Muscle layer of colon (tissue), 2 donors: ENCODE measurements at regions not wholly inside any gene's neighbourhood (a gene's known extent, or its start where the extent isn't known, plus 50 kb on each side); places are given as distances from the start of the nearest gene placed in this dataset.
"Not testable (repeated sequence)": the region's sequence is repeated elsewhere in the genome, so short reads cannot be mapped to it uniquely, and the experiment has no call there.

ENCODE experiments used
- H3K27ac ChIP-seq: one replicate; pipeline ENCODE4 v1.7.0; 2013; ENCODE audit warnings: low read depth, mild to moderate bottlenecking, low read length, moderate library complexity
- H3K27me3 ChIP-seq, 2 donors: one replicate each; pipeline ENCODE4 v1.7.0; 2013; ENCODE audit warnings: low read length in 2 of 2, mild to moderate bottlenecking in 2 of 2; ENCODE audit not compliant: insufficient read depth in 2 of 2, control insufficient read depth in 1 of 2
- H3K36me3 ChIP-seq: one replicate; pipeline ENCODE4 v1.7.0; 2013; ENCODE audit warnings: mild to moderate bottlenecking, low read length; ENCODE audit not compliant: insufficient read depth
- H3K4me1 ChIP-seq: one replicate; pipeline ENCODE4 v1.7.0; 2013; ENCODE audit warnings: mild to moderate bottlenecking, low read length; ENCODE audit not compliant: insufficient read depth
- H3K4me3 ChIP-seq, 2 donors: one replicate each; pipeline ENCODE4 v1.7.0; 2013; ENCODE audit warnings: low read length in 2 of 2, low read depth in 1 of 2, mild to moderate bottlenecking in 1 of 2, moderate library complexity in 1 of 2
- H3K9ac ChIP-seq: one replicate; pipeline ENCODE4 v1.7.0; 2013; ENCODE audit warnings: low read length
- H3K9me3 ChIP-seq: one replicate; pipeline ENCODE4 v1.7.0; 2013; ENCODE audit warnings: mild to moderate bottlenecking, low read length
- donor health status: abdominal sarcoma.
- donor health status: Adenocarcinoma of cecum.

DNA sequence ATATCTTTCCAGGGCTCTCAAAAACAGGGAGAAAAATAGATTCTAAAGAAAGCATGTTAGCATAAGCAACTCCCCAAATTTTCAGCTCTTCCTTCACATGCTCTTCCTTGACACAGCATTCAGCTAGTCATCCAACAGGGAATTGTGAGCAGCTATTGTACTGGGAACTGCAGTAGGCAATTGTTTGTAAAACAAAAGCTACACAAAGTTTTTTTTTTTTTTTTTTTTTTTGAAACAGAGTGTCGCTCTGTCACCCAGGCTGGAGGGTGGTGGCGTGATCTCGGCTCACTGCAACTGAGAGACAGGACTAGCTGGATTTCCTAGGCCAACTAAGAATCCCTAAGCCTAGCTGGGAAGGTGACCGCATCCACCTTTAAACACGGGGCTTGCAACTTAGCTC, 125.4 kb upstream of the PDE1A start:
- not testable (repeated sequence) for H3K27ac ChIP-seq, H3K9me3 ChIP-seq, H3K4me3 ChIP-seq, H3K9ac ChIP-seq, H3K4me1 ChIP-seq, H3K27me3 ChIP-seq, H3K36me3 ChIP-seq

- not testable (repeated sequence) for H3K9me3 ChIP-seq, H3K27ac ChIP-seq, H3K4me1 ChIP-seq, H3K4me3 ChIP-seq, H3K9ac ChIP-seq, H3K36me3 ChIP-seq, H3K27me3 ChIP-seq
These were observed 125.9 kb upstream of the PDE1A start for GRCh38 chr2:182552785-182553184.

DNA sequence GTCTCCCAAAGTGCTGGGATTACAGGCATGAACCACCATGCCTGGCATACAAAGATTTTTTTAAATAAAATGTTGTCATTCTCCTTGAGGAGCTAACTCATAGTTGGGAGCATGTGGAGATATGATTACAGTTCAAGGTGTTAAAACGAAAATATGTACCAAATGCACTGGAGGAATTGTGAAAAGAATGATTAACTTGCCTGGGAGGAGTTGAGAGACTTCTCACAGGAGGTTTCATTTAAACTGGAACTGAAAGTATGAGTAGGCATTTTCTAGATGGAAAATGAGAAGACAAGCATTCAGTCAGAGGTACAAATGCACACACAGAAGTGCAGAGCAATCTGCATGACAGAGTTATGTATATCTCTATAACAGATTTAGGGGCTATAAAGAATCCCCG, 126.6 kb upstream of the PDE1A start:
- no peaks in the 10 kb centered on the region for H3K9me3 ChIP-seq
- H3K4me1 ChIP-seq = no peaks in the 10 kb centered on the region
- no peak overlapping the region for H3K9ac ChIP-seq
- H3K27me3 ChIP-seq = no peaks in the 10 kb centered on the region
- H3K36me3 ChIP-seq = no peaks in the 10 kb centered on the region
- no peak overlapping the region for H3K27ac ChIP-seq
- H3K4me3 ChIP-seq = no peak overlapping the region

DNA sequence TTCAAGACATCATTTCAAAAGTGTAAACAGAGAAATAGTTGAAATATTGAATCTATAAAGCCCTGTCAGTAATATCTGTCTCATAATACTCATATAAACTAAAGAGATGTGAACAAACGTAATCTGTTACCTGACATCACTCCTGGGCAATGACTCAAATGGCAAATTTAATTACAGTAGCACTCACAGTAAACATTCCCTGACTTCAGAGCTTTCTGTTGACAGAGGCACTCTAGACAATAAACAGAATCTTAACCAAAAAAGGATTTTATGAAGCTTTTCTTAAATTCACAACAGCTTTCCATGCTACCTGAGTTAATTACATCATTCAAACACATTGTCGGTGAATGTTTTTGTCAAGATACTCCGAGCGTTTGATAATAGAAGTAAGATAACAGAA, 128.1 kb upstream of the PDE1A start:
- Histone ChIP-seq H3K9ac (no peak overlapping the region), H3K4me3 (no peak overlapping the region), H3K4me1 (no peaks in the 10 kb centered on the region), H3K27me3 (no peaks in the 10 kb centered on the region), H3K9me3 (no peaks in the 10 kb centered on the region), H3K27ac (no peak overlapping the region), H3K36me3 (no peaks in the 10 kb centered on the region)

DNA sequence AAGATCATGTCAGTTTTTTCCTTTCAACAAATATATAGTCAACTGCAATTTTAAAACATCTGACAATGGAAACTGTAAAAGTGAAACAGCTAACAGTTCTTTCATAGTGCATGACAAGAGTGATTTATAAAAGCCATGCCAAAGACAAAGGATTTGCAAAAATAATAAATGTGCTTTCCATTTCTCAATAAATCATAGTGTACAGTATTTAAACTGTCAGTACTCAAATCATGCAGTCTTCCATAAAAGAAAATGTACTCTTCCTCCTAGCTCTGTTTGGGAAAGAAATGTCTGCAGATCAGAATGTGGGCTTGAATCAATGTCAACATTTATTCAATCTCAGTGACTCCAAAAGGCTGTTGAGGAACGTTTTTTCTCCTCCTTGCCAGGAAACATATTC, 131.7 kb upstream of the PDE1A start:
- no peak overlapping the region for H3K9ac ChIP-seq
- no peak overlapping the region for H3K27ac ChIP-seq
- H3K9me3 ChIP-seq = no peaks in the 10 kb centered on the region
- H3K27me3 ChIP-seq = no peaks in the 10 kb centered on the region
- H3K4me1 ChIP-seq = no peaks in the 10 kb centered on the region
- no peaks in the 10 kb centered on the region for H3K36me3 ChIP-seq
- H3K4me3 ChIP-seq = no peak overlapping the region

DNA sequence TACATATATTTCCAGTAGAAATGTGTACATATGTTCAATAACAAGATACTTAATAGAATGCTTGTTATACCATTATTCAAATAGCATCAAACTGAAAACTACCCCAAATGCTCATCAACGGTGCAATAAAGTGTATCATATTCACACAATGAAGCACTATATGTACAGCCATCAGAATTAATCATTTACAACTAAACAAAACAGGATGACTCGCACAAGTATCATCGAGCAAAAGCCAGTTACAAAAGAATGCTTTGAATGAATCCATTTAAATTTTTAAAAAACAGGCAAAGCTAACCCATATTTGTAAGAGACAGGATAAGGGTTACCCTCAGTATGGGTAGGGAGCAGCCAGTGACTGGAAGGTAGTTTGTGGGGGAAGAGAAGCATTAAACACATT, 132.8 kb upstream of the PDE1A start:
- Histone ChIP-seq H3K4me3 (no peak overlapping the region), H3K9ac (no peak overlapping the region), H3K9me3 (no peaks in the 10 kb centered on the region), H3K4me1 (no peaks in the 10 kb centered on the region), H3K27me3 (no peaks in the 10 kb centered on the region), H3K36me3 (no peaks in the 10 kb centered on the region), H3K27ac (no peak overlapping the region)

- no peaks in the 10 kb centered on the region for H3K4me1 ChIP-seq
- H3K27me3 ChIP-seq = no peaks in the 10 kb centered on the region
- no peaks in the 10 kb centered on the region for H3K9me3 ChIP-seq
- H3K9ac ChIP-seq = no peak overlapping the region
- no peak overlapping the region for H3K4me3 ChIP-seq
- H3K27ac ChIP-seq = no peak overlapping the region
- no peaks in the 10 kb centered on the region for H3K36me3 ChIP-seq
These were observed 139.2 kb upstream of the PDE1A start for GRCh38 chr2:182565911-182566567.

- no peaks in the 10 kb centered on the region for H3K9me3 ChIP-seq
- no peak overlapping the region for H3K4me3 ChIP-seq
- H3K9ac ChIP-seq = no peak overlapping the region
- H3K4me1 ChIP-seq = no peaks in the 10 kb centered on the region
- no peak overlapping the region for H3K27ac ChIP-seq
- no peaks in the 10 kb centered on the region for H3K27me3 ChIP-seq
- H3K36me3 ChIP-seq = no peaks in the 10 kb centered on the region
These were observed 142.5 kb upstream of the DNAJC10 start for GRCh38 chr2:182573553-182573952.

DNA sequence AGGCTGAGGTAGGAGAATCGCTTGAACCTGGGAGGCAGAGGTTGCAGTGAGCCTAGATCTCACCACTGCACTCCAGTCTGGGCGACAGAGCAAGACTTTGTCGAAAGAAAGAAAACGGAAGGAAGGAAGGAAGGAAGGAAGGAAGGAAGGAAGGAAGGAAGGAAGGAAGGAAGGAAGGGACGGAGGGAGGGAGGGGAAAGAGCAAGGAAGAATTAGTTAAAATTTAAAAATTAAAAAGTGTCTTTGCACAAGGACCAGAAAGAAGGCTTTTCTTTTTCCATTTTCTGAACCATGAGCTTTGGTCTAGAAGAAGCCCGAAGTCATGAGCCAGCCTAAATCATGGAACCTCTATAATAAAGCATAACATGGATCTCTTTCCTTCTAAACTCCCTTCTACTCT, 138.2 kb upstream of the DNAJC10 start:
- Histone ChIP-seq H3K9me3 (no peaks in the 10 kb centered on the region), H3K27me3 (no peaks in the 10 kb centered on the region), H3K36me3 (no peaks in the 10 kb centered on the region), H3K9ac (no peak overlapping the region), H3K4me1 (no peaks in the 10 kb centered on the region), H3K4me3 (no peak overlapping the region), H3K27ac (no peak overlapping the region)

GRCh38 chr2:182581196-182581935, 134.7 kb upstream of the DNAJC10 start:
- H3K36me3 ChIP-seq = no peaks in the 10 kb centered on the region
- no peak overlapping the region for H3K4me3 ChIP-seq
- no peaks in the 10 kb centered on the region for H3K4me1 ChIP-seq
- no peaks in the 10 kb centered on the region for H3K9me3 ChIP-seq
- no peak overlapping the region for H3K9ac ChIP-seq
- H3K27me3 ChIP-seq = no peaks in the 10 kb centered on the region
- no peak overlapping the region for H3K27ac ChIP-seq

DNA sequence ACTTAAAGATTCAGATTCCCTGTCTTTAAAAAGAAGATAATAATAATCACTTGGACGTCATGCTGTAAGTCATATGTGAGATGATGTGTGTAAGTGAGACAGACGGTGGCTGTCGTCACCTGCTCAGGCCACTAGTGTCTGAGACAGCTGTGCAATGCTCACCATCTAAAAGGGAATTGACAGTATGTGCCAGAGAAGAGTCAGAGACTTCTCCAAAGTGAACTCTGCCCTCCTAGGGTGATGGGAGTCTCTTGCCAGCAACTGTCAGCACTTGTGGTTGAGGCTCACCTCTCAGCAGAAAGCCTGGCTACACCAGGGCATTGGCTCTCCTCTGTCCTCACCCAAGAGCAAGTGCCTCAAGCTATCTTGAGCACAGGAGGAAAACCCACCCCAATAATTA, 131.6 kb upstream of the DNAJC10 start:
- H3K9ac ChIP-seq = no peak overlapping the region
- no peaks in the 10 kb centered on the region for H3K4me1 ChIP-seq
- H3K27ac ChIP-seq = no peak overlapping the region
- H3K9me3 ChIP-seq = no peaks in the 10 kb centered on the region
- no peaks in the 10 kb centered on the region for H3K36me3 ChIP-seq
- H3K27me3 ChIP-seq = no peaks in the 10 kb centered on the region
- no peak overlapping the region for H3K4me3 ChIP-seq

GRCh38 chr2:182585001-182585400, 131.1 kb upstream of the DNAJC10 start:
- no peak overlapping the region for H3K27ac ChIP-seq
- no peak overlapping the region for H3K4me3 ChIP-seq
- H3K9me3 ChIP-seq = no peaks in the 10 kb centered on the region
- no peak overlapping the region for H3K9ac ChIP-seq
- no peaks in the 10 kb centered on the region for H3K36me3 ChIP-seq
- H3K27me3 ChIP-seq = no peaks in the 10 kb centered on the region
- no peaks in the 10 kb centered on the region for H3K4me1 ChIP-seq
